ENCODE measurements at regions not wholly inside any gene's neighbourhood (a gene's known extent, or its start where the extent isn't known, plus 50 kb on each side); places are given as distances from the start of the nearest gene placed in this dataset.

DNA sequence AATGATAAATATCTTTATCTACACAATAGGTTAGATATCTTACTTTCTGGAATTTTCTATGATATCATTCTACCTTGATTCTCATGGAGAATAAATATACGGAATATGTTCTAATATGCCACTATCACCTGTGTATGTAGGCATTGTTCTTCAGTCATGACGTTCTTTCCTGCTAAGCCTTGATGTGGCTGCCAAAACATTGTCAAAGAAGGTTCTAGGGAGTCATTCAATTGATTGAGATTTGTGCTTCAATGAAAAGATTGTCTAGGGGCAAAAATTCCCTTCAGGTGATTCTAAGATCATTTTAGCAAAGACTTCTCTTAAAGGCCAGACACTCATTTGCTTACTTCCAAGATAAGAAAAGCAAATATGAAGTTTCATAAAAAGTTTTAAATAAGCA is 118.1 kb downstream of the MAT2B start:
- no peak for DNase-seq

DNA sequence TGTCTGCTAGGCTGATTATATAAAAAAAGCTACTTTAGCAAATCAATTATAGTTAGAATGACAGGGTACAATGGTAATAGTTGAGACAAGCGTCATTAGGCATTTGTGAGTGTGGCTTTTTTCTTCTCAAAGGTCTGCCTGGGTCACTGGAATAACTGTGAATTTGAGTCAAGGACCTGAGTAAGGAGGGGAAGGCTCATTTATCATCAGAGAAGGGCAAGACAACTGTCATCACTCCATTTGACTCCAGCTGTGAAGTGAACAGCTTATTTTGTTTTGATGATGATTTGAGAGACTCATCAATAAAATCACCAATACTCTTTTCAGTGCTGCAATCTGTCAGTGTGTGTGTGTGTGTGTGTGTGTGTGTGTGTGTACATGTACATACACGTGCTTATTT is 118.6 kb downstream of the MAT2B start:
- DNase-seq: no peak

DNA sequence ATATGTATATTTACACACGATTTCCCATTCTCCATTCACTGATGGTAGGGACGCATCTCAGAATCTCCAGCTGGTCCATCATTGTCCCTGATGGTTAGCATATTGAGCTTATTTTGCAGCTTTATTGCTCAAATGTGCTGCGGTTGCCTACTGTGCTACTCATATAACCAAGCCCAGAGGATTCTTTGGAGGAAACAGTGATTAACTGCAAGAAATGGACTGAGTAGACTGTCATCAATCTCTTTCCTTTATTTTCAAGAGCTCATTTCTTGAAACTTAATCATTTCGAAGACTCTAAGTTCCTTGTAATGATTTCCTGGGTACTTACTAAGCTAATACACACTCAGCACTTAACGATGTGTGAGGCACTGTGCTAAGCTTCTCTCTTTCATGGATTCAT is 119.0 kb downstream of the MAT2B start:
- no peak for DNase-seq

DNA sequence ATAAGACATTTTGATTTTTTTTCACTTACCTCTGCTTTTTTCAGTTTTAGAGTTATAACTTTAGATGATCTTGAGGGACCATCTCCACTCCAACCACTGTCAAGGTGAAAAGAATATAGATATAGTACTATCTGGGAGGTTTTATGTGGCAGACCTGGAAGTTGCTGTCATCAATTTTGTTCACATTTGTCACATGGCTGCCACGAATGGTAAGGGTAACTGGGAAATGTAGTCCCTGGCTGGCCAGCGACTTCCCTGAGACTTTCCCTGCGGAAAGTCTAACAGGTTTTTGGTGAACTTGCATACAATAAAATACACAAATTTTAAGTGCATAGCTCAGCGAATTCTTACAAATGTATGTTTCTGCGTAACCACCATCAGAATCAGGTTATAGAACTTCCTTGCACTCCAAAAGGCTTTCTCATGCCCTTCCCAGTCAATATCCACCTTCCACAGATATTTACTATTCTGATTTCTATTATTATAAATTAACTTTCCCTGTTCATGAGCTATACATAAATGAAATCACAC is 121.5 kb downstream of the MAT2B start:
- no peak for DNase-seq

DNA sequence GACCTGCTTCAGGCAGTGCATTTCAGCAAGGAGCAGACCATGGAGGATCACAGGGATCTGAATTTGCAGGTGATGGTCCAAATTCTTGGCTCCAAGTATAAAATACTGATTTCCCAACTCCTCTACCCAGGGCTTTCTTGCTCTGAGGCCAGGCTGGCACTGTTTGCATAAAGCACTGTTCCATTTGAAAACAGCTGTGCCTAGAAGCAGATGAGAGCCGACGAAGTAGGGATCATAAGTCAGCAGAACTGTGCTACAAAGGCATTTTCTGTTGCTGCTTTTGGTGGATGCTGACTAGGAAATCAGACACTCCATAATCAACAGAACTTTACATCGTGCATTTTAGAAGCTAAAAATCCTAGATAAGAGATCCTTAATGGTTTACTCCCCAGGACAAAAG is 126.4 kb downstream of the MAT2B start:
- no peak for DNase-seq

DNA sequence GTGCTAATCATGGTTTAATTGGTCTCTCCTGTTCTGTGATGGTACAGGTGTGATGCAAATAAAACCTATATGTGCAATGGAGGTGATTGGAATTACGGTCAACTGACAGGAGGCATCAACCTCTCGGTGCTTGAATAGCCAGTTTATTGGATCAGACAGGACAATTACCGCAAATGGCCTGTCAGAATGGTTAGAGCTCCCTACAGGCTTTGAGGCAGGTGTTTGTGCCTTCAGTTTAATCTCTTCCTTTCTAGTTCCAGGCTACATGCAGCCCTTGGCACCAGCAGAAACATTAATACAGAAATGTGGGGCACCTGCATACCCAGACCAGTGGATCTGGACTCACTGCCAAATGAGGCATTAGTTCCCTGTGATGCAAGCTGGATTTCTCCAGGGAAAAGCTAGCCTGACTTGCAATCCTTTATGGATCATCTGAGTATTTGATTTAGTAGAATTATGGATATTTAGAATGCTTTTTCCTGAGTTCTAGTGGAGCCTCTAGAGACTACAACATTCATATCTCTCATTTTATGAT is 128.6 kb downstream of the MAT2B start:
- DNase-seq: no peak

DNA sequence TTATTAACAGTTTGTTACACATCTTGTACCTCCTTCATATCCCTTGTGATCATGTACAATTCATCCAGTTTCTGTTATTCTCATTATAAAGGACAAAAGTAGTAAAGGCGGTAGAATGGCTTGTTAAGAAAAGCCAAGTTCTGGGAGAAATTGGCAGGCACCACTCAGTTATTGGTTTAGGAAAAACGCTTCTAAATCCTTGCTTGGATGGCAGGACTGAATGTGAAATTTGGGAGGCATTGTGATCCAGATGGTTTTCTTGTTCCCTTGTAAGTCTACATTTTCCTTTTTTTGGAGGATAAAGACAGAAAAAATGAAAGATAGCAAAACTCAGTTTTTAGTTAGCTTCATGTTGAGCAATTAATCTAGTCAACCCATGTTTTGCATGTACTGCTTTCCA is 130.2 kb downstream of the MAT2B start:
- no peak for DNase-seq

DNA sequence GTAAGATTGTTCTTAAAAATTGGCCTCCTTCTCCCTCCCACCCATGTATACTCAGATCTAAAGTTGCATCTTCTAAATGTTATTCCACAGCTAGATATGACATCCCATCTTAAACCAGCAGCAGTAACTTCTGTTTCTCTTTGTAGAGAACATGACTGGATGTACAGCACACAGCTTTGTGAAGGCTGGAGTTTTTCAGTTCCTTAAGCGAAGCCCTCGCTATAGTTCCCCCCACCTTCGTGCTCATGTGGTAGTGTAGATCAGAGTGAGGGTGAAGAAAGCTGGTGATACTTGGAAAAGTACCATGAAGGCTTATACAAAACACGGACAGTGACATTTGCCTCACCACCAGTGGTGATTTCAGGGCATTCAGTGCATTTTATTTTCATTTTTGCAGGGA is 137.5 kb downstream of the MAT2B start:
- DNase-seq: no peak

DNA sequence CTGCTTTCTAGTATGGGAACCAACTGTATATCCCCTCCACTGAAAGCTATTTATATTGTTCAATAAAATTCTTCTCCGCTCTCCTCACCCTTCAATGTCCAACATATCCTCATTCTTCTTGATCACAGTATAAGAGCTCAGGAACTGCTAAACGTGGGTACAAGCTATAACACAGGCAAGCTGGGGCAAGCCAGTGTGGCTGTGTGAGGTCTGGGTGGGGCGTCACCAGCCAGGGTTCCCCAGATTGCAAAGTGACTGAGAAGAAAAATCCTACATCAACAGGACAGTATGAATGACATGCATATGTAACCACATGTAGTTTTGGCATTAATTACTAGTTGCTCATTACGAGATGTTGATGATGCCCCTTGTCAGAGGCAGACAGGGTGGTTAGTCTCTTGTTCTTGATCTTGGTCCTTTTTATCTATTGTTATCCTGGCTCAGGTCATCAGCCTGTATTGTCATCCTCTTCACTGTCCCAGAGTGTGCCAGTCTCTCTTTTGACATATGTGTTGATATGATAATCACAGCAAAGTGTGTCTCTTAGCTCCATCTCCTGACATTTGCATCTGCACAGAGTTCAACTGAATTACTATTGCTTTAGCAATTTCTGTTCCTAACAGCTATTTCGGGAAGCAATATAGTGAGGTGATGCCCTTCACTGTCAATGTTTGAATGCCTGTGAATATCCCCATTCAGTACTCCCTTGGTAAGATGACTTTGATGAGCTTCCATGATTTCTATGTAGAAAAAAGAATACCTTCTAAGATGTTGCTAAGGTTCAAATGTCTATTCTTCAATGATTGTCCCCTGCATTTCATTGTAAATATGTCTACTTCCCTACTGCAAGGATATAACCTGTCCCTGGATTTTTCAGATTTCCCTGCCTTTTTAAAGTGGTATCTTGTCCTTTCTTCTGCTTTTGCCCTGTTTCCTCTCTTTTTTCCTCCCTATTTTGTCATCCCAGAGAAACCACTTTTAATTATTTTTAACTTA is 140.3 kb downstream of the MAT2B start:
- DNase-seq: no peak

DNA sequence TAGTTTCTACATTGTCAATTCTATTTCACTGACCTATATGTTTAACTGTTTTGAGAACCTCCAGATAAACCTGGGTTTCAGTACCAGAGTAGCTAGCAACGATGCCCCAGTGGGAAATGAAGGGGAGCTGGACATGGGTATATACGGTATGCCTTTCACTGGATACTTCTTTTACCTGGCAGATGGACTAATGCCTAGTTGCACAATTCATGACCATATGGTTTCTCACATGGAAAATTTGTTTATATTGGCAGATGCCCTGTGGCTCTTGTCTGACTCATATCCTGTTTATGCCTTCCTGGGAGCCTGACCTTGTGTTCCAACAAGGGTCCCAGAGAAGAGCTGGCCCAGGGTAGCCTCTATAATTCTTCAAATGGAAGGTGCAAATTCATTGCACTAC is 144.1 kb downstream of the MAT2B start:
- DNase-seq: peak; percentile 1

DNA sequence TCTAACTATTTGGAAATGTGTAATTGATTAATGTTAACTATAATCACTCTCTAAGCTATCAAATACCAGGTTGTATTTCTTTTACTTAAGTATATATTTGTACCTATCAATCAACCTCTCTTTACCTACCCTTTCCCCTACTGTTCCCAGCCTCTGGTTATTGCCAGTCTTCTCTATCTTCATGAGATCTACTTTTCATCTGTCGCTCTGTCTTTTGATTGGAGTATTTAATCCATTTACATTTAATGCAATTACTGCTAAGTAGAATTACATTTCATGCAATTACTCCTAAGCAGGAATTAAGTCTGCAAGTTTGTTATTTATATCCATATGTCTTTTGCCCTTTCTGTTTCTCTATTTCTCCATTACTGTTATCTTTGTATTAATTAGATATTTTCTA is 148.1 kb downstream of the MAT2B start:
- no peak for DNase-seq

DNA sequence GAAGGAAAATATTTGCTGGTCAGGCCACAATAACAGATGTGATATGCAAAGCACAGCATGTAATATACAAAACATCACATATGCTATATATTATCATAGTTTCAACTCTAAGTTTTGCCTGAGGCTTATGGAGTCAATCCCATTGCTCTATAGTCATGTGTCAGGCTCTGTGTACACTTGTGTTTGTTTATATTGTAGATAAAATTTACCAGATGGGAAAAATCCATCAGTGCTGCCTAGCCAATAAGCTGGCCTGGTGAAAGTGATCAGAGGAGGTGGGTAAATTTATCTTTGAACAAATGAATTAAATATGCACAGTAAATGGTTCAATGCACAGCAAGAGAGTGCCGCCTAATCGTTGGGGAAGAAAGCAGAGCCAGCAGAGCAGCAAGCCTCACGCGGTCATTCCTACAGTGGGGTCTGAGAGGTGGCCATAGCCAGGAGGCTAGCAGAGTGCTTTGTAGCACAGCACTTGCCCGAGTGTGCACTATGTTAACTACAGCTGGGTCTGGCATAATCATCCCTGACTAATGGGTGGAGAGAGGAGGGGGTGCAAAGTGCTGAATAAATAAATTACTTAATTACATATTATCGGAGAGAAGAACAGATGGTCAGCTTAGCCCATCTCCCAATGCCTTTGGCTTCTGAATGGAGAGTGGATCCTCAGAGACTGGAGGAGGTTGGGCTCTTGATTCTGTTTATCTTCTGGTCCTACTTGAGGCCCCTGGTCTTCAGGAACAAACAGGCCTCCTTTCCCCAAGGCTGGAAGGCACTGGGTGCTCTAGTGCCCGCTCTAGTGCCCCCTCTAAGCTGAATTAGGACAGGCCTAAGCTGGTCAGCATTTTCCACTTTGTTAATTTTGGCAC is 153.5 kb downstream of the MAT2B start:
- DNase-seq: no peak

DNA sequence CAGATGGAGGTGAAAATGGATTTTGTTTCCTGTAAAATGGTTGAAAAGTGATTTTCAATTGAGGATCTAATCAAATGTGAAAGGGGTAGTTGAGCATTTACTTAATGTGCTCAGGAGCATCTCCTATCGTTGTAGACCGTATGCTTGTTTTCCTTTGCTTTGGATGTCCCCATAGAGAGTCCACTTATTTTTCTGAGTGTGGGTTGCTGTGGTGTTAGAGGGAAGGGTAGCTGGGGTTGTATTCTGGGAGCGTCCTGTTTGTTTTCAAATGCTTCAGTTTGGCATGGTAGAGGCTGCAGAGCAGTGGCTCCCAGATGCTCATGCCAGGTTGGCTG is 154.1 kb downstream of the MAT2B start:
- DNase-seq: no peak

DNA sequence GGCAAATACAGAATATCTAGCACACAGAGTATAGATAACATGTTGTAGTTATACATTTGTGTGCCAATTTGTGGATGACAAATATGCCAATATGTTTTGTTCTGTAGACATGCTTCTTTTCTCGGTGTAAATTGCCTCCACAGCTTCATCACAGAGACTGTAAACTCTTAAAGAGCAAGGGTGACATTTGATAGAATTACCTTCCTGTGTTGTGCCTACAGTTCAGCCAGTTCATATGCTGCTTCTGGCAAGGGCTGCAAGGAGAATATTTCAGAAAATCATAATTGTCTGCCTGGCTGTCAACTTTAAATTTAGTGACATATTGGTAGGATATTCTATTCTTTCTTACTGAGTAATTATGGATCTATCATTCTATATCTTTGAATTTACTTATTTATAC is 155.1 kb downstream of the MAT2B start:
- DNase-seq: no peak

DNA sequence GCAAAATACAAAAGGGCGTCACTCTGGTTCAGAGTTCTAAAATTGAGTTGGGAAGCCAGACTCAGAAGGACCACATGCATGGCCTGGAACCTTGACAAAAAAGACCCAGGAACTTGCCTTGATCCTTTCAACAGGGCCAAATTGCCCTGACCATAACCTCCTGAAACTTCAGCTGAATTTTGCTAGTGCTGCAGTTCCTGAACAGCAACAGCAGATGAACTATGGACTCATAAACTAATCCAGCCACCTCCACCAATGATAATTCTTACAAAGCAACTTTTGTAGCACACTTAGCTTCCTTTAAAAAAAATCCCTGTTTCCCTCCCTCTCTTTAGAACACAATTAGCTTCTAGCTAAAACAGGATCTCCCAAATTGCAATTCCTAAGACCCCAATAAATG is 155.9 kb downstream of the MAT2B start:
- no peak for DNase-seq

DNA sequence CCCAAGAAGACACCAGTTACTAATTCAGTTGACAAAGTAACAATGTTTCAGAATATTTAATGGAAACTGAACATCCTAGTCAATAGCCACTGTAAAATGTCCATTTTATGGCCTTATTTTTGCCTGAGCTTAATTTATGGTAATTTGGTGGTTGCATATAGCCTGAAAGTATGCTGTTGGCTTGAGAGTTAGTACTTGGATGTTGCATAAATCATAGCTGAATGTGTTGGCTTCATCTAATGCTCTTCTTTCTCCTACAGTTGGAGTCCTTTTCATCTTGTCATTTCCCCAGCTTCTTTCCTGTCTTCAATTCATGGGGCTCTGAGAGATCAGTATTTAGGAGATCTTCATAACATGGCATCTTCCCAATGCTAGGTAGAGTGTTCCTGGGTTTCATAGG is 164.6 kb downstream of the MAT2B start:
- no peak for DNase-seq

DNA sequence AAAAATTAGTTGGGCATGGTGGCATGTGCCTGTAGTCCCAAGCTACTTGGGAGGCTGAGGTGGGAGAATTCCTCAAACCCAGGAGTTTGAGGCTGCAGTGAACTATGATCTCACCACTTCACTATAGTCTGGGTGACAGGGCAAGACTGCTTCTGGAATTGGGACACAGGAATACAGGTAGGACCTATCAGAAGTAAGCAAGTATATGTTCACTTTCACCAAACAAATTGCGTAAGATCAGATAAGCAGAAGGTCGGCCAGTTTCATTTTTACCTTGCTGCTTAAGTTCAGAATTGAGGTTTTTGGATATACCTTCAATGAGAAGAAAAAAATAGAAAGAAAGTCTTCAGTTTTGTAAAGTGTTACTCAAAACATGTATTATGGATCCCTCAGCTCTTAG is 171.7 kb downstream of the MAT2B start:
- no peak for DNase-seq

DNA sequence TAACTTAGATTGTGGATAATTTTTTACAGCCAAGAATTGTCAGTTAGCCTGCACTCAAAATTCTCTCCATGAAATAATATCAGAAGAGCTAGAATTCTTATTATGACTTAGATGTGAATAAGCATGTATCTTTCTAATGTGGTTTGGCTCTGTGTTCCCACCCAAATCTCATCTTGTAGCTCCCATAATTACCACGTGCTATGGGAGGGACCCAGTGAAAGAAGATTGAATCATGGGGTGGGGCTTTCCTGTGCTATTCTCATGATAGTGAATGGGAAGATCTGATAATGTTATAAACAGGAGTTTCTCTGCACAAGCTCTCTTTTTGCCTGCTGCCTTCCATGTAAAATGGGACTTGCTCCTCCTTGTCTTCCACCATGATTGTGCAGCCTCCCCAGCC is 176.8 kb downstream of the MAT2B start:
- DNase-seq: no peak

DNA sequence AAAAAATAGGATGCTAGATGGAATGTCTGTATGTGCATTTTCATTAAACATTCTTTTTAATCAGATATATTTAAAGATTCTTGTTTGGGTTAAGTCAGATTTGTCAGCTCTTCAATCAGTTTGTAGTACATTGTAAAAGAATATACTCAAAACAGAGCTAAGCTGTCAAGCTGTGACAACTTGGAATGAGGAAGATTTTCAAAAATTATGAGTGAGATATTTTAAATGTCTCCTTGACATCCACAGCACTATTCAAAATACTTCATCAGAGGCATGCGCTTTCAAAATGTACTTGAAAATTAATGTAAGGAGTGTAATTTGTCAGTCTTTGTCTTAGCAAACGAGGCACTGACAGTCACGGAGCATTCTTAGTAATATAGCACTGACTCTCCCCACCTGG is 182.0 kb downstream of the MAT2B start:
- no peak for DNase-seq

DNA sequence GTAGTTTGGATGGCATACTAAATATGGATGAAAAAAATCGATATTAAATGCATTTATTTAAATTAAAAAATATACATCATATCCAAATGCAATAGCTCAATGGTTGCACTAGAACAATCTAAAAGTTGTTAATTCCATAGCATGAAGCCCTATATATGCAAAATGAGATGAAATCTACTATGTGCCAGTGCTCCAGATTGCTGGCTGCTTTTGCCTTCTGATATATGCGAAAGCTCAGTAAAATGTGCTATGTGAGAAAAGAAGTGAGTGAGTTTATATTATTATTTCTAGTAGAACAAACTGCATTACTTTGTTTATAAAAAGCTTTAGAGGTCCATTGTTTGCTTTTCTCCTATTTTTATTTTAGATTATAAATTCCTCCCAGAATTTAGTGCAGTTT is 186.7 kb downstream of the MAT2B start:
- no peak for DNase-seq

DNA sequence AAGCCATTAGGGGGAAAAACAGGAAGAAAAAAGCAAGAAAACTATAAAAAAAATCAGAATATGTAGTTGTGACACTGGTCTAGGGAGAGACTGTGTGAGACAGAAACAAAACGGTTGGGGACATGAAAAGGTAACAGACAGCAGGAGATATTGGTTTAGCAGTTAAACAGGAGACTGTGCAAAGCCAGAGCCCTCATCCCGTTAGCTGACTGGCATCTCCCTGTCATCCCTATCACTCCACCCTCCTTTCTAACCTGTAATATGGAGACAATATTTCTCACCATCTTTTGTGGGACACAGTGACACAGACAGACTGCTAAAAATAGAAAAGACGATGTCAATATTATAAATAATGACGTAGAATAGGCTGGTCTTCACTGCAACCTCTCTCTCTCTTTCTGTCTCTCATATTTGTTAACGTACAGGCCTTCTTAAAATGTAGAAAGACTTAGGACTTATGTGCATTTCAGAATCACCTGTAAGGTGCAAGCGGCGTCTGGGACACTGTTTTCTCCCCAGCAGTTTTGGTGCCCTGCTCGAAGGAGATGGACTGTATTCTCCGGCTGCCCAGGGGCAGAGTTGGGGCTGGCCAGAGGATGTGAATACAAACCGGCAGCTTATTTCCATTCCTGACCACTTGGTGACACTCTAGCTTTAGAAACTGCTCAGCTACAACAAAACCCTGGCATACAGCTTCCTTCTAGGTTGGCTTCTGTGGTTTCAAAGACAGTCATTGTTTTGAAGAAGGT is 190.6 kb downstream of the MAT2B start:
- DNase-seq: peak; percentile 92

DNA sequence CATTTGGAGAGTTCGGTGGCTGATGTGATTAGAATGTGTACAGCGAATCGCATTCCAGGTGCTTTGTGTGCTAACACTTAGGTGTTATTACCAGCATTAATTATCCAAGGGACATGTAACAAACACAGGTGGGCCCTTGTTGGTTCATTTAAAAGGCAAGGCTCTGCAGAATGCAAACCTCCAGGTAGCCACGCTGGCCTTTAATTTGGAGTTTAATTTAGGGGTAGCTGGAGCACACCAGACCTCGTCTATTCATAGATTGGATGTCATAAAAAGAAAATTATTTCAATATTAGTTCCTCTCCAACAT is 191.1 kb downstream of the MAT2B start:
- DNase-seq: no peak

Data from dermis blood vessel endothelial cell (primary cell).